HG02938 (cell line): ENCODE measurements at regions not wholly inside any gene's neighbourhood (a gene's known extent, or its start where the extent isn't known, plus 50 kb on each side); places are given as distances from the start of the nearest gene placed in this dataset.

Experiments used
- ATAC-seq: cut with Tn5 transposase; IDR thresholded peaks from one replicate; pipeline ENCODE4 v1.9.1; 2021; ENCODE audit warnings: mild to moderate bottlenecking, moderate library complexity; ENCODE audit not compliant: unreplicated experiment

GRCh38 chr10:57964351-57964750 lies 303.3 kb downstream of the IPMK start:
- ATAC-seq, result no peak

GRCh38 chr10:57963546-57963945 lies 304.1 kb downstream of the IPMK start:
- no peak for ATAC-seq

GRCh38 chr10:57962839-57963238 lies 304.9 kb downstream of the IPMK start:
- no peak for ATAC-seq

- ATAC-seq, result no peak
Observed at GRCh38 chr10:57961487-57961886, 306.2 kb downstream of the IPMK start.

GRCh38 chr10:57960406-57960805 lies 307.3 kb downstream of the IPMK start:
- no peak for ATAC-seq

GRCh38 chr10:57959318-57960006 lies 308.2 kb downstream of the IPMK start:
- ATAC-seq, result no peak

- no peak for ATAC-seq
Observed at GRCh38 chr10:57955076-57955475, 312.6 kb downstream of the IPMK start.

GRCh38 chr10:57952741-57953140 lies 315.0 kb downstream of the IPMK start:
- ATAC-seq, result no peak

GRCh38 chr10:57950442-57950974 lies 317.2 kb downstream of the IPMK start:
- ATAC-seq, result no peak

- no peak for ATAC-seq
Observed at GRCh38 chr10:57948796-57949195, 318.9 kb downstream of the IPMK start.

- ATAC-seq, result no peak
Observed at GRCh38 chr10:57946833-57947232, 320.9 kb downstream of the IPMK start.

GRCh38 chr10:57943701-57944100 lies 324.0 kb downstream of the IPMK start:
- ATAC-seq, result no peak

- ATAC-seq, result no peak
Observed at GRCh38 chr10:57925045-57925444, 342.6 kb downstream of the IPMK start.

GRCh38 chr10:57921140-57921539 lies 346.6 kb downstream of the IPMK start:
- no peak for ATAC-seq

GRCh38 chr10:57919864-57920263 lies 347.8 kb downstream of the IPMK start:
- no peak for ATAC-seq

GRCh38 chr10:57917019-57917418 lies 350.7 kb downstream of the IPMK start:
- no peak for ATAC-seq

- no peak for ATAC-seq
Observed at GRCh38 chr10:57905861-57906260, 361.8 kb downstream of the IPMK start.

GRCh38 chr10:57905010-57905409 lies 362.7 kb downstream of the IPMK start:
- ATAC-seq, result no peak

- ATAC-seq, result no peak
Observed at GRCh38 chr10:57898231-57898630, 369.5 kb downstream of the IPMK start.

- ATAC-seq, result no peak
Observed at GRCh38 chr10:57897611-57898010, 370.1 kb downstream of the IPMK start.

GRCh38 chr10:57894361-57894760 lies 373.3 kb downstream of the IPMK start:
- ATAC-seq, result no peak

GRCh38 chr10:57891201-57892006 lies 376.3 kb downstream of the IPMK start:
- no peak for ATAC-seq
